B cell (primary cell): ENCODE measurements at regions not wholly inside any gene's neighbourhood (a gene's known extent, or its start where the extent isn't known, plus 50 kb on each side); places are given as distances from the start of the nearest gene placed in this dataset.

Experiments
- ATAC-seq: fragments of 200-7000 bp; cut with Tn5 transposase; one replicate; pipeline ENCODE4 v1.10.0; 2021; ENCODE audit warnings: low read depth, mild to moderate bottlenecking, moderate number of reproducible peaks, moderate library complexity
- CTCF ChIA-PET: fragments of 350-600 bp; sonication (Branson Sonifier 250); formaldehyde crosslinking; loops from one replicate; lab custom pipeline; 2021; ENCODE audit warnings: antibody characterized with exemption, inconsistent platforms; lab: Charles Lee
- POLR2A ChIA-PET: fragments of 350-600 bp; sonication (Branson Sonifier 250); formaldehyde crosslinking; loops from one replicate; lab custom pipeline; 2021; ENCODE audit warnings: antibody characterized with exemption; lab: Charles Lee
- DNase-seq: peaks from one replicate; pipeline ENCODE4 v3.0.0; 2013
- H2AFZ ChIP-seq: 2 replicates; pipeline ENCODE4 v1.6.1; 2012; ENCODE audit warnings: mild to moderate bottlenecking, low read depth, low read length; ENCODE audit not compliant: insufficient read depth, poor library complexity, severe bottlenecking
- H3K27ac ChIP-seq, 2 donors: 1 replicate in 1 of 2; 2 replicates in 1 of 2; pipeline ENCODE4 v1.5.1; 2012 to 2013; ENCODE audit warnings: low read length in 2 of 2, mild to moderate bottlenecking in 2 of 2, moderate library complexity in 1 of 2
- H3K27me3 ChIP-seq, 4 experiments: fragments of 200-600 bp in 1 of 4; sonication (generic) in 1 of 4; replicated peaks in 1 of 4; 1 replicate in 2 of 4; 2 replicates in 2 of 4; pipeline versions ENCODE4 v1.6.1 to v1.7.0; 2013 to 2016; ENCODE audit warnings: low read length in 3 of 4, mild to moderate bottlenecking in 2 of 4, mixed read lengths in 1 of 4, moderate library complexity in 1 of 4; ENCODE audit not compliant: insufficient read depth in 4 of 4, control insufficient read depth in 3 of 4; ENCODE audit errors: control extremely low read depth in 1 of 4
- H3K36me3 ChIP-seq, 2 experiments: replicated peaks in 1 of 2; 1 replicate in 1 of 2; 2 replicates in 1 of 2; pipeline versions ENCODE4 v1.6.1 to v1.7.1; 2013; ENCODE audit warnings: low read length in 1 of 2; ENCODE audit not compliant: insufficient read depth in 2 of 2, control insufficient read depth in 1 of 2; ENCODE audit errors: control extremely low read depth in 1 of 2, extremely low read depth in 1 of 2
- H3K4me1 ChIP-seq, 2 donors: fragments of 200-600 bp in 1 of 2; sonication (generic) in 1 of 2; 1 replicate in 1 of 2; 2 replicates in 1 of 2; pipeline versions ENCODE4 v1.5.1 to v1.6.1; 2013 to 2017; ENCODE audit warnings: low read length in 2 of 2; ENCODE audit not compliant: control insufficient read depth in 2 of 2, insufficient read depth in 2 of 2
- H3K4me2 ChIP-seq: replicated peaks from 2 replicates; pipeline ENCODE3; 2012; ENCODE audit warnings: mild to moderate bottlenecking, low read depth, low read length; ENCODE audit not compliant: poor library complexity, severe bottlenecking
- H3K4me3 ChIP-seq, 5 experiments: fragments of 200-600 bp in 1 of 5; sonication (generic) in 1 of 5; 1 replicate in 3 of 5; 2 replicates in 2 of 5; pipeline versions ENCODE4 v1.5.1 to v1.7.0; 2011 to 2016; ENCODE audit warnings: low read length in 4 of 5, mild to moderate bottlenecking in 4 of 5, low read depth in 2 of 5, control low read depth in 1 of 5, moderate library complexity in 1 of 5; ENCODE audit not compliant: insufficient read depth in 1 of 5; ENCODE audit errors: control extremely low read depth in 1 of 5, extremely low read depth in 1 of 5
- H3K79me2 ChIP-seq: fragments of 200-600 bp; sonication (generic); one replicate; pipeline ENCODE4 v1.6.0; 2016; ENCODE audit warnings: low read length; ENCODE audit not compliant: control insufficient read depth, insufficient read depth
- H3K9ac ChIP-seq: fragments of 200-600 bp; sonication (generic); 2 replicates; pipeline ENCODE4 v1.6.1; 2017; ENCODE audit warnings: mild to moderate bottlenecking, low read length, moderate library complexity
- H3K9me3 ChIP-seq, 3 donors: one replicate each; pipeline versions ENCODE4 v1.6.1 to v1.7.1; 2013; ENCODE audit warnings: low read length in 2 of 3; ENCODE audit not compliant: control insufficient read depth in 2 of 3, insufficient read depth in 1 of 3; ENCODE audit errors: control extremely low read depth in 1 of 3
- H4K20me1 ChIP-seq: 2 replicates; pipeline ENCODE4 v1.6.0; 2012; ENCODE audit warnings: mild to moderate bottlenecking, low read length; ENCODE audit not compliant: insufficient read depth, control insufficient read depth, poor library complexity, severe bottlenecking
- H3K27ac Mint-ChIP-seq: one replicate; pipeline ENCODE4 v1.8.0; 2021; ENCODE audit warnings: mixed read lengths
- H3K27me3 Mint-ChIP-seq: one replicate; pipeline ENCODE4 v1.8.0; 2021; ENCODE audit warnings: mixed read lengths
- H3K4me1 Mint-ChIP-seq: one replicate; pipeline ENCODE4 v1.8.0; 2021; ENCODE audit warnings: mixed read lengths
- H3K4me3 Mint-ChIP-seq: one replicate; pipeline ENCODE4 v1.8.0; 2021; ENCODE audit warnings: mixed read lengths
- H3K9me3 Mint-ChIP-seq: one replicate; pipeline ENCODE4 v1.8.0; 2022; ENCODE audit warnings: mixed read lengths; ENCODE audit not compliant: insufficient read depth
- EZH2 ChIP-seq: IDR thresholded peaks from 2 replicates; pipeline ENCODE4 v1.6.1; 2012; ENCODE audit warnings: borderline replicate concordance, low read depth, mild to moderate bottlenecking, moderate library complexity, low read length; ENCODE audit not compliant: insufficient read depth, poor library complexity, severe bottlenecking
- WGBS: methylation state at CpG from one replicate; pipeline ENCODE4 v1.1.5; 2013; ENCODE audit warnings: missing lambda C conversion rate; ENCODE audit not compliant: insufficient coverage; 5-methylcytosine and 5-hydroxymethylcytosine counted together
- intact Hi-C: fragments of 100-400 bp; cut with micrococcal nuclease; formaldehyde crosslinking; loops from one replicate; pipeline ENCODE4 v1.10.0; 2022
- TF ChIP-seq, protein P1 (sequence below): fragments of 200-600 bp; IDR thresholded peaks from one replicate; pipeline ENCODE4 v1.8.0; 2022; ENCODE audit warnings: antibody characterized with exemption, mild to moderate bottlenecking

GRCh38 chr9:88059469-88059868 is 78.8 kb downstream of the SPATA31C2 start:
- H2AFZ ChIP-seq: no peak overlapping the region
- intact Hi-C loops: no loop called here
- H3K4me1 Mint-ChIP-seq: no peaks in the 10 kb centered on the region
- no peak overlapping the region for H3K27ac ChIP-seq
- H3K4me2 ChIP-seq: no peak overlapping the region
- ChIA-PET POLR2A (no interaction called here), CTCF (no interaction called here)
- no peaks in the 10 kb centered on the region for H3K9me3 Mint-ChIP-seq
- H4K20me1 ChIP-seq: no peaks in the 10 kb centered on the region
- H3K4me3 Mint-ChIP-seq: no peak overlapping the region
- no peak for ATAC-seq
- H3K27me3 Mint-ChIP-seq: no peaks in the 10 kb centered on the region
- no peak for DNase-seq
- H3K27ac Mint-ChIP-seq: no peak overlapping the region
- TF ChIP-seq, protein P1, sequence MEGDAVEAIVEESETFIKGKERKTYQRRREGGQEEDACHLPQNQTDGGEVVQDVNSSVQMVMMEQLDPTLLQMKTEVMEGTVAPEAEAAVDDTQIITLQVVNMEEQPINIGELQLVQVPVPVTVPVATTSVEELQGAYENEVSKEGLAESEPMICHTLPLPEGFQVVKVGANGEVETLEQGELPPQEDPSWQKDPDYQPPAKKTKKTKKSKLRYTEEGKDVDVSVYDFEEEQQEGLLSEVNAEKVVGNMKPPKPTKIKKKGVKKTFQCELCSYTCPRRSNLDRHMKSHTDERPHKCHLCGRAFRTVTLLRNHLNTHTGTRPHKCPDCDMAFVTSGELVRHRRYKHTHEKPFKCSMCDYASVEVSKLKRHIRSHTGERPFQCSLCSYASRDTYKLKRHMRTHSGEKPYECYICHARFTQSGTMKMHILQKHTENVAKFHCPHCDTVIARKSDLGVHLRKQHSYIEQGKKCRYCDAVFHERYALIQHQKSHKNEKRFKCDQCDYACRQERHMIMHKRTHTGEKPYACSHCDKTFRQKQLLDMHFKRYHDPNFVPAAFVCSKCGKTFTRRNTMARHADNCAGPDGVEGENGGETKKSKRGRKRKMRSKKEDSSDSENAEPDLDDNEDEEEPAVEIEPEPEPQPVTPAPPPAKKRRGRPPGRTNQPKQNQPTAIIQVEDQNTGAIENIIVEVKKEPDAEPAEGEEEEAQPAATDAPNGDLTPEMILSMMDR: no peak
- TF ChIP-seq EZH2: no peak
- peaks cover 0 to 7% (median 0%) of the 10 kb centered on the region in 3 donors for H3K9me3 ChIP-seq
- H3K4me1 ChIP-seq: no peaks in the 10 kb centered on the region
- peaks cover 0 to 2% (median 0%) of the 10 kb centered on the region in 4 experiments for H3K27me3 ChIP-seq
- no peak overlapping the region for H3K4me3 ChIP-seq
- no peak overlapping the region for H3K9ac ChIP-seq
- WGBS: 100% methylated on average over 1 of the region's 3 CpGs
- no peaks in the 10 kb centered on the region for H3K79me2 ChIP-seq
- no peaks in the 10 kb centered on the region for H3K36me3 ChIP-seq

GRCh38 chr9:88056876-88057275 is 81.4 kb downstream of the SPATA31C2 start:
- Mint-ChIP-seq H3K9me3 (no peaks in the 10 kb centered on the region), H3K27me3 (no peaks in the 10 kb centered on the region), H3K4me3 (no peak overlapping the region), H3K27ac (no peak overlapping the region), H3K4me1 (no peaks in the 10 kb centered on the region)
- ChIA-PET CTCF (no interaction called here), POLR2A (no interaction called here)
- Histone ChIP-seq H2AFZ (no peak overlapping the region), H3K4me2 (no peak overlapping the region), H4K20me1 (no peaks in the 10 kb centered on the region), H3K36me3 (no peaks in the 10 kb centered on the region), H3K9ac (no peak overlapping the region), H3K27ac (no peak overlapping the region), H3K4me3 (no peak overlapping the region), H3K27me3 (peaks cover 0 to 2% (median 0%) of the 10 kb centered on the region in 4 experiments), H3K9me3 (peaks cover 0 to 15% (median 0%) of the 10 kb centered on the region in 3 donors), H3K79me2 (no peaks in the 10 kb centered on the region), H3K4me1 (no peaks in the 10 kb centered on the region)
- 80% methylated on average over 5 of the region's 8 CpGs for WGBS
- ATAC-seq: no peak
- intact Hi-C loops: no loop called here
- no peak for DNase-seq
- TF ChIP-seq, protein P1: no peak
- TF ChIP-seq EZH2: no peak
